HepG2 (cell line): ENCODE measurements at regions not wholly inside any gene's neighbourhood (a gene's known extent, or its start where the extent isn't known, plus 50 kb on each side); places are given as distances from the start of the nearest gene placed in this dataset.

Source experiments
- ATAC-seq: fragments of 200-7000 bp; cut with Tn5 transposase; 3 replicates; pipeline ENCODE4 v1.9.1; 2020; ENCODE audit warnings: mild to moderate bottlenecking, moderate library complexity
- BruUV-seq: library from RNA; stranded (reverse); fragments of 400-500 nt; replicated peaks from 2 replicates; lab custom pipeline; 2021; lab: Mats Ljungman, UMichigan
- CTCF ChIA-PET: fragments of 300-600 bp; formaldehyde crosslinking; extraction: SDS; loops from one replicate; lab custom pipeline; 2021; ENCODE audit warnings: low total read pairs, inconsistent platforms, low intra/inter-chr PET ratio; lab: Yijun Ruan, JAX
- POLR2A ChIA-PET: fragments of 350-600 bp; sonication (Branson Sonifier 250); formaldehyde crosslinking; loops from one replicate; lab custom pipeline; 2020; ENCODE audit warnings: antibody characterized with exemption, inconsistent platforms; lab: Yijun Ruan, JAX
- DNase-seq: peaks from one replicate; pipeline ENCODE4 v3.0.0-alpha.2; 2015; ENCODE audit warnings: low spot score
- FAIRE-seq: peaks from 3 replicates; lab custom pipeline; 2011; peaks lifted over from hg19 to GRCh38; lab: Jason Lieb, UNC
- H2AFZ ChIP-seq: one replicate; pipeline ENCODE4 v1.6.1; 2011; ENCODE audit warnings: low read length, inconsistent platforms
- H3K27ac ChIP-seq: fragments of 300-600 bp; 3 replicates; pipeline ENCODE4 v1.8.0; 2011; ENCODE audit warnings: mixed run types, mild to moderate bottlenecking, mixed read lengths, low read length, inconsistent platforms; ENCODE audit not compliant: insufficient read depth; ENCODE audit errors: extremely low read length
- H3K27me3 ChIP-seq, 2 experiments: fragments of 200-600 bp in 1 of 2; 2 replicates in 1 of 2; 3 replicates in 1 of 2; pipeline versions ENCODE4 v1.6.0 to v1.8.0; 2011; ENCODE audit warnings: low read length in 2 of 2, mild to moderate bottlenecking in 2 of 2, moderate library complexity in 2 of 2, inconsistent platforms in 1 of 2; ENCODE audit not compliant: insufficient read depth in 2 of 2, control insufficient read depth in 1 of 2
- H3K36me3 ChIP-seq, 2 experiments: fragments of 200-600 bp in 1 of 2; replicated peaks in 1 of 2; 2 replicates in 1 of 2; 3 replicates in 1 of 2; pipeline versions ENCODE4 v1.5.1 to v1.8.0; 2011; ENCODE audit warnings: low read length in 2 of 2, inconsistent platforms in 1 of 2; ENCODE audit not compliant: insufficient read depth in 2 of 2, control insufficient read depth in 1 of 2
- H3K4me1 ChIP-seq: 2 replicates; pipeline ENCODE4 v1.5.1; 2012; ENCODE audit warnings: low read length, inconsistent platforms; ENCODE audit not compliant: insufficient read depth
- H3K4me2 ChIP-seq: 2 replicates; pipeline ENCODE4 v1.6.0; 2011; ENCODE audit warnings: low read depth, low read length, inconsistent platforms
- H3K4me3 ChIP-seq, 3 experiments: fragments of 200-600 bp in 1 of 3; sonication (generic), shearing (Covaris generic) in 1 of 3; replicated peaks in 1 of 3; 2 replicates each; pipeline ENCODE4 v1.5.1; 2011 to 2016; ENCODE audit warnings: low read length in 3 of 3, inconsistent platforms in 2 of 3, low read depth in 2 of 3, mild to moderate bottlenecking in 2 of 3, control low read depth in 1 of 3, mixed read lengths in 1 of 3; ENCODE audit not compliant: insufficient read depth in 1 of 3
- H3K79me2 ChIP-seq: one replicate; pipeline ENCODE4 v1.6.1; 2011; ENCODE audit warnings: low read length, inconsistent platforms; ENCODE audit not compliant: insufficient read depth
- H3K9ac ChIP-seq: 2 replicates; pipeline ENCODE4 v1.6.0; 2011; ENCODE audit warnings: mild to moderate bottlenecking, low read depth, low read length, inconsistent platforms; ENCODE audit not compliant: insufficient read depth
- H3K9me3 ChIP-seq: 2 replicates; pipeline ENCODE4 v1.5.1; 2012; ENCODE audit warnings: mild to moderate bottlenecking, low read length
- H4K20me1 ChIP-seq: 2 replicates; pipeline ENCODE4 v1.6.0; 2011; ENCODE audit warnings: inconsistent platforms, mild to moderate bottlenecking, low read length, moderate library complexity; ENCODE audit not compliant: insufficient read depth
- ADNP ChIP-seq: sonication (generic); formaldehyde crosslinking; IDR thresholded peaks from 2 replicates; pipeline ENCODE4 v1.4.0; 2020; ENCODE audit warnings: missing genetic modification reagents
- AKAP8 ChIP-seq: sonication (generic); formaldehyde crosslinking; IDR thresholded peaks from 2 replicates; pipeline ENCODE4 v1.5.1; 2020; ENCODE audit warnings: mild to moderate bottlenecking, missing genetic modification reagents
- ARID3A ChIP-seq: IDR thresholded peaks from 2 replicates; pipeline ENCODE4 v1.6.1; 2012; ENCODE audit warnings: low read depth, low read length, improper control_type of control experiment
- CBX2 ChIP-seq, 2 experiments: fragments of 200-600 bp in 1 of 2; sonication (generic); formaldehyde crosslinking in 1 of 2; IDR thresholded peaks; 2 replicates each; pipeline versions ENCODE4 v1.7.0 to v1.8.1; 2018 to 2022; ENCODE audit warnings: low read depth in 2 of 2, low read length in 1 of 2, mild to moderate bottlenecking in 1 of 2, missing genetic modification reagents in 1 of 2
- HNRNPLL ChIP-seq: fragments of 200-400 bp; formaldehyde crosslinking; IDR thresholded peaks from 2 replicates; pipeline ENCODE4 v1.6.1; 2017; ENCODE audit warnings: mild to moderate bottlenecking, low read depth, low read length; ENCODE audit not compliant: poor library complexity, severe bottlenecking
- MAF1 ChIP-seq: sonication (generic); formaldehyde crosslinking; IDR thresholded peaks from 2 replicates; pipeline ENCODE4 v1.5.0; 2020; ENCODE audit warnings: missing genetic modification reagents, borderline replicate concordance
- PHF21A ChIP-seq: sonication (generic); formaldehyde crosslinking; IDR thresholded peaks from 2 replicates; pipeline ENCODE4 v1.5.0; 2020; ENCODE audit warnings: mild to moderate bottlenecking, missing genetic modification reagents
- SRF ChIP-seq: IDR thresholded peaks from 2 replicates; pipeline ENCODE4 v1.6.1; 2011; ENCODE audit warnings: mild to moderate bottlenecking, low read depth, low read length, moderate library complexity
- TEAD3 ChIP-seq: optimal IDR thresholded peaks from 2 replicates; pipeline ENCODE3; 2016; ENCODE audit warnings: borderline replicate concordance
- ZBTB40 ChIP-seq, 2 experiments: fragments of 450-650 bp in 1 of 2; sonication (generic) in 1 of 2; formaldehyde crosslinking in 1 of 2; IDR thresholded peaks; 2 replicates each; pipeline versions ENCODE4 v1.6.1 to v1.8.0; 2016 to 2022; ENCODE audit warnings: antibody characterized with exemption in 1 of 2, mild to moderate bottlenecking in 1 of 2, missing genetic modification reagents in 1 of 2
- ZFYVE20 ChIP-seq: sonication (generic); formaldehyde crosslinking; IDR thresholded peaks from 2 replicates; pipeline ENCODE4 v1.8.0; 2023; ENCODE audit warnings: low read depth, mild to moderate bottlenecking, moderate library complexity, missing genetic modification reagents, borderline replicate concordance
- ZNF34 ChIP-seq: sonication (generic); formaldehyde crosslinking; IDR thresholded peaks from 2 replicates; pipeline ENCODE4 v1.4.0; 2020; ENCODE audit warnings: mild to moderate bottlenecking, missing genetic modification reagents, borderline replicate concordance
- ZNF724P ChIP-seq: sonication (generic); formaldehyde crosslinking; IDR thresholded peaks from 2 replicates; pipeline ENCODE4 v1.8.0; 2022; ENCODE audit warnings: missing genetic modification reagents, borderline replicate concordance
- ZNF773 ChIP-seq: sonication (generic); formaldehyde crosslinking; IDR thresholded peaks from 2 replicates; pipeline ENCODE4 v1.4.0; 2020; ENCODE audit warnings: missing genetic modification reagents, borderline replicate concordance
- ZNF816 ChIP-seq: sonication (generic); formaldehyde crosslinking; IDR thresholded peaks from 2 replicates; pipeline ENCODE4 v1.8.0; 2022; ENCODE audit warnings: missing genetic modification reagents, mild to moderate bottlenecking, borderline replicate concordance
- WGBS: methylation state at CpG from one replicate; pipeline ENCODE4 v1.1.6; 2017; ENCODE audit warnings: low lambda C conversion rate; 5-methylcytosine and 5-hydroxymethylcytosine counted together
- in situ Hi-C: cut with HindIII; loops from 2 replicates; pipeline ENCODE4 v1.10.0; 2017; ENCODE audit warnings: low pct_unique_long_range_greater_than_20kb; ENCODE audit not compliant: extremely low pct_ligation_motif_present
- intact Hi-C: fragments of 100-400 bp; cut with micrococcal nuclease; formaldehyde crosslinking; loops from one replicate; pipeline ENCODE4 v1.10.0; 2022; ENCODE audit not compliant: unreplicated experiment

GRCh38 chr13:88436974-88437373 is 765.8 kb downstream of the SLITRK5 start:
- H3K9ac ChIP-seq = no peak overlapping the region
- ChIA-PET POLR2A (no interaction called here), CTCF (no interaction called here)
- no TSS peak for BruUV-seq
- ATAC-seq (no peak), DNase-seq (no peak), FAIRE-seq (no peak)
- H4K20me1 ChIP-seq = no peaks in the 10 kb centered on the region
- no peak overlapping the region for H2AFZ ChIP-seq
- no peak overlapping the region for H3K4me3 ChIP-seq
- H3K27me3 ChIP-seq = no peaks in the 10 kb centered on the region
- H3K36me3 ChIP-seq = no peaks in the 10 kb centered on the region
- no peak overlapping the region for H3K4me2 ChIP-seq
- H3K4me1 ChIP-seq = no peaks in the 10 kb centered on the region
- no peak overlapping the region for H3K27ac ChIP-seq
- in situ Hi-C loops = no loop called here
- H3K79me2 ChIP-seq = no peaks in the 10 kb centered on the region
- WGBS = 0% methylated on average over 1 of the region's 1 CpG
- peaks cover 31% of the 10 kb centered on the region for H3K9me3 ChIP-seq
- intact Hi-C loops = no loop called here
- no peak for TF ChIP-seq ZBTB40 (IDR thresholded peaks at IDR 0.05)
- no peak for TF ChIP-seq ZBTB40 (CRISPR knock-in tag; IDR thresholded peaks at IDR 0.05)
- no peak for TF ChIP-seq TEAD3 (CRISPR knock-in tag)
- TF ChIP-seq PHF21A (CRISPR knock-in tag) = no peak
- no peak for TF ChIP-seq MAF1 (CRISPR knock-in tag)
- no peak for TF ChIP-seq ZNF773
- TF ChIP-seq AKAP8 (CRISPR knock-in tag) = no peak
- TF ChIP-seq ZNF34 (CRISPR knock-in tag) = no peak
- TF ChIP-seq ARID3A = no peak
- TF ChIP-seq ZNF724P (CRISPR knock-in tag) = no peak
- no peak for TF ChIP-seq HNRNPLL
- no peak for TF ChIP-seq SRF
- no peak for TF ChIP-seq ZFYVE20 (CRISPR knock-in tag)
- no peak for TF ChIP-seq CBX2 (IDR thresholded peaks at IDR 0.05; ENCODE audit: low read depth, low read length)
- no peak for TF ChIP-seq CBX2 (CRISPR knock-in tag; IDR thresholded peaks at IDR 0.05; ENCODE audit: low read depth)
- no peak for TF ChIP-seq ZNF816 (CRISPR knock-in tag)
- TF ChIP-seq ADNP (CRISPR knock-in tag) = no peak
